ENCODE measurements at regions not wholly inside any gene's neighbourhood (a gene's known extent, or its start where the extent isn't known, plus 50 kb on each side); places are given as distances from the start of the nearest gene placed in this dataset.
"Not testable (repeated sequence)": the region's sequence is repeated elsewhere in the genome, so short reads cannot be mapped to it uniquely, and the experiment has no call there.

DNA sequence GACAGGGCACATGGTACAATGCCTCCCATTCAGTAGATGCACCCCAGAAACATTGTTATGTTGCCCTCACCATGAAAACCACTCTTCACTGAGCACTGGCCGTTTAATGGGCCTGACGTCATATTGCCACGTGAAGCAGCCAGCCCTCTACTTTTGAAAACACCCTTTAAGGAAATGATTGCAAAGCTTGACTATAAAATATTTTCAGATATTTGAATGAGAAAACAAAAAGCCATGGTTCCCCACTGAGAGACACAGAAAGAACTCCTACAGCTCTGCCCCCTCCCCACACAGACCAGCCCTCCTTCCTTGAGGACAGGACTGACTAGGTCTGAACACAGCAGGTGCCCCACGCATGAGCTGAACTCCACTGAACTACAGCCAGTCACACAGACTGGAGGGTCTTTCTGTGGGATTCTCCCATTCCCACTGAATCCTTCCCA is 349.1 kb downstream of the ANAPC1 start:
- no peak overlapping the region for H3K4me3 ChIP-seq (ENCODE audit: low read depth, low read length)
- TF ChIP-seq, protein P1, sequence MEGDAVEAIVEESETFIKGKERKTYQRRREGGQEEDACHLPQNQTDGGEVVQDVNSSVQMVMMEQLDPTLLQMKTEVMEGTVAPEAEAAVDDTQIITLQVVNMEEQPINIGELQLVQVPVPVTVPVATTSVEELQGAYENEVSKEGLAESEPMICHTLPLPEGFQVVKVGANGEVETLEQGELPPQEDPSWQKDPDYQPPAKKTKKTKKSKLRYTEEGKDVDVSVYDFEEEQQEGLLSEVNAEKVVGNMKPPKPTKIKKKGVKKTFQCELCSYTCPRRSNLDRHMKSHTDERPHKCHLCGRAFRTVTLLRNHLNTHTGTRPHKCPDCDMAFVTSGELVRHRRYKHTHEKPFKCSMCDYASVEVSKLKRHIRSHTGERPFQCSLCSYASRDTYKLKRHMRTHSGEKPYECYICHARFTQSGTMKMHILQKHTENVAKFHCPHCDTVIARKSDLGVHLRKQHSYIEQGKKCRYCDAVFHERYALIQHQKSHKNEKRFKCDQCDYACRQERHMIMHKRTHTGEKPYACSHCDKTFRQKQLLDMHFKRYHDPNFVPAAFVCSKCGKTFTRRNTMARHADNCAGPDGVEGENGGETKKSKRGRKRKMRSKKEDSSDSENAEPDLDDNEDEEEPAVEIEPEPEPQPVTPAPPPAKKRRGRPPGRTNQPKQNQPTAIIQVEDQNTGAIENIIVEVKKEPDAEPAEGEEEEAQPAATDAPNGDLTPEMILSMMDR (IDR thresholded peaks at IDR 0.05; ENCODE audit: low read depth, low read length, missing control alignments), result no peak
- DNase-seq (ENCODE audit: low read depth), result no peak

DNA sequence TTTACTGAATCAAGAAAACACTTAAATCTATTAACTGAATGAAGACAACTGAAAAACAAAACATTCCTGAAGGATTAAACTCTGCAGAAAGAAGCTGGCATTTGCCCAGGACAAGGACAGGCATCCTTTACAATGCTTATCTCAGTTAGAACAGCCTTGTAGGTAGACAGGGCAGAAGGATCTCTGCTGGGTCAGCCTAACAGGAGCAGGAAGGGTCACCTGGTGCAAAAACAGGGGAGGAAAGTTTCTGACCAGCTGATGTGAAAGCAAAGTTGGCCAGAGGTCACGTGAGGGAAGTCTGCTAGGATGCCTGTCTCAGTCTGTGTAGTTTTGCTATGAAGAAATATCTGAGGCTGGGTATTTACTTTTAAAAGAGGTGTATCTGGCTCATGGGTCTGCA is 348.6 kb downstream of the ANAPC1 start:
- TF ChIP-seq, protein P1 (IDR thresholded peaks at IDR 0.05; ENCODE audit: low read depth, low read length, missing control alignments), result no peak
- no peak overlapping the region for H3K4me3 ChIP-seq (ENCODE audit: low read depth, low read length)
- DNase-seq (ENCODE audit: low read depth), result no peak

DNA sequence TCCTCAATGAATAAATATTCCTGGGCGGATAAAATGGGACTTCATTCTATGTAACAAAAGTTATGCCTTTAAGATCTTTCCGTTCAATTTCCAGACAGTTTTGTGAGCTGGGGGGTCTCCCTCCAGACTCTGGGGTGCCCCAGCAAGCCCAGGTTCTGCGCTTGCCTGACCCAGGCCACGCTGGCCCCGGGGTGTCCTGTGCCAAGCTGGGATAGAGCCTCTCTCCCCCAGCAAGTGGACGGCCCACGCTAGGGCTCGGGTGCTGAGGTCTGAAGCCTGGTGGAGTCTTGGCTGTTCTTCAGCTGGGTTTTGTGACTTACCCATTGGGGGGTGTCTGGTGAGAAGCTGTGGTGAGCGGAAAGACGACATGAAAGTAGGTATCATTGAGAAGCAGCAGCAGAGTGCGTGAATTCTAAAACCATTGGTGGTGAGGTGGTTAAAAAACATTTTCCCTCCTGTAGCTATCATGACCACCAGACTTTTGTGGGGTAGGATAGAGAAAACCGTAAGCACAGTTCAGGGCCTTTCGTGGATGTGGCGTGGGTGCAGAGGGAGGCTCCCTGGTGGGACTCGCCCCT is 346.8 kb downstream of the ANAPC1 start:
- DNase-seq (ENCODE audit: low read depth), result no peak
- H3K4me3 ChIP-seq (ENCODE audit: low read depth, low read length), result no peak overlapping the region
- TF ChIP-seq, protein P1 (IDR thresholded peaks at IDR 0.05; ENCODE audit: low read depth, low read length, missing control alignments), result no peak

DNA sequence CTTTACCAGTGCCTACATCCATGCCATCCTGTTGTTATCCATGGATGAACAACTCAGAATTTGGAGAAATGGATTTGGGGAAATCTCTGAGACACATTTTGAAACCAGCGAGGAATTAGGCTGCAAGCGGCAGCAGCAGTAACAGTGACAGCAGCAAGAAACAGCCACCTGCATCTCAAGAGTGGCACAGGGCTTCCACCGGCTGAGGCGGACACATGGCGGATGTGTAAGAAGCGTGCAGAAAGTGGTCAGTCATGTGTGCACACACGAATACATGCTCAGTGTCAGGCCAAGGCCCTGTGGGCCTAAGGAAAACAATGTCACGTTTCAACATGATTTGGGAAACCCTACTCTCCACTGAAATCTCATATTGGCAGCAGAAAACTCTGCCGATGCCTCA is 344.0 kb downstream of the ANAPC1 start:
- DNase-seq (ENCODE audit: low read depth); H3K4me3 ChIP-seq (ENCODE audit: low read depth, low read length): not testable (repeated sequence)

DNA sequence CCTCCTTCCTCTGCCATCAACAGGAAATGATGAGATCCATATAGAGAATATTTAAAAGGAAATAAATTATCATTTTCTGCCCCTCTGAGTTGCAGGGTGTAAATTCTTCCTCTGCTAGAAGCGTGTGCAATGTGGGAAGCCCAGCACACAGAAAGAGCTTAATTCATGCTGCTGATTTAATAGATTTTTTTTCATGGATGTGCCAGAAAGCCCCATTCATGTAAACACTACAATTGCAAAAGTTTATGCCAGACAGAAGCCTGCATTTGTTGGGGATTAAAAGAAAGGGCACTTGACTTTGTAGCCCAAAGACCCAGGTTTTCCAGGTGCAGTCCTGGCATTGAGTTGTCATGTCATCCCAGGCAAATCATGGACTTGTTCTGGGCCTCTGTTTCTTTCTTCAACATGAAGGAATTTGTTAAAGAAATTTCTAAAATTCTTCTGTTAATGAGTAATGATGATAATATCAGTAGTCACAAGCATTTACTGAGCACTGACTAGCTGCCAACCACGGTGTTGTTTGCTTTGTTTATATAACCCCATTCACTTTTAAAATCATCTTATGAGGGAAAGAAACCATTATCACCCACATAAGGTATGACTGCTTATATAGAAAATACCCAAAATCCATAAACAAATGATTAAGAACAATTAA is 341.7 kb downstream of the ANAPC1 start:
- H3K4me3 ChIP-seq (ENCODE audit: low read depth, low read length); DNase-seq (ENCODE audit: low read depth): not testable (repeated sequence)

DNA sequence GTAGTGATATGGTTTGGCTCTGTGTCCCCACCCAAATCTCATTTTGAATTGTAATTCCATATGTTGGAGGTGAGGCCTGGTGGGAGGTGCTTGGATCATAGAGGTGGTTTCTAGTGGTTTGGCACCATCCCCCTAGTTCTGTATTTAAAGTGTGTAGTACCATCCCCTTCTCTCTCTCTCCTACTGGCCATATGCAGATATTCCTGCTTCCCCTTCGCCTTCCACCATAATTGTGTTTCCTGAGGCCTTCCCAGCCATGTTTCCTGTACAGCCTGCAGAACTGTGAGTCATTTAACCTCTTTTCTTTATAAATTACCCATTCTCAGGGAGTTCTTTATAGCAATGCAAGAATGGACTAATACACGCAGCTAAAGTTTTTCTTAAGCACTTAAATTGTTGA is 340.0 kb downstream of the ANAPC1 start:
- not testable (repeated sequence) for DNase-seq (ENCODE audit: low read depth); H3K4me3 ChIP-seq (ENCODE audit: low read depth, low read length)

DNA sequence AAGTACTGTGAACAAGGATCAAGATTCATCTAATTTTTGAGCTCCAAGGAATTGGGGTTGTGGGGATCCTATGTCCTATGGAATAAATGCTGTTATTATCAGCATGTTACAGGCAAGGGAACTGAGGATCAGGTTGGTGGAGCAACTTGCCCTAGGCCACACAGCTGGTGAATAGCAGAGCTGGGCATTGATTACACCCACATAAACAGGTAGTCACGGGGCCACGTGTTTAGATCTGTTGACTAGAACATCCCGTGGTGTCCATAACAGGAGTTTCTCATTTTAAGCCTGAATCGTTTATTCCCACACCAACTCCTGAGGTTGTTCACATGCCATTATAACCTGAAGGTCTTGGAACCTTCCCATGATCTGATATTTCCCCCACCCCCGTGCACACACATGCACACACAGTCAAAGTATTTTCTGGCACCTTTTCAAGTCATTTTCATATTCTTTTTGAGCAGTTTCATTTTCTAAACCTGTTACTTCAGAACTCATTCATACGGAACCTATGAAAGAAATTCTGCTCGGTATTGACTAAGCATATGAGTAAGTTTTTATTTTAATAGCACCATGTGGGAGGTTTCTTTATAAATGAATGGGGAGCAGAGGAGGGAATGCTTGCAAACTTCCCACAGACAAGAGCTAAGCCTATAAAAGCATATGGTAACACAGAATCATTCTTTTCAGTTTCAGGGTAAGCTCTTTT is 338.1 kb downstream of the ANAPC1 start:
- not testable (repeated sequence) for DNase-seq (ENCODE audit: low read depth); H3K4me3 ChIP-seq (ENCODE audit: low read depth, low read length)

DNA sequence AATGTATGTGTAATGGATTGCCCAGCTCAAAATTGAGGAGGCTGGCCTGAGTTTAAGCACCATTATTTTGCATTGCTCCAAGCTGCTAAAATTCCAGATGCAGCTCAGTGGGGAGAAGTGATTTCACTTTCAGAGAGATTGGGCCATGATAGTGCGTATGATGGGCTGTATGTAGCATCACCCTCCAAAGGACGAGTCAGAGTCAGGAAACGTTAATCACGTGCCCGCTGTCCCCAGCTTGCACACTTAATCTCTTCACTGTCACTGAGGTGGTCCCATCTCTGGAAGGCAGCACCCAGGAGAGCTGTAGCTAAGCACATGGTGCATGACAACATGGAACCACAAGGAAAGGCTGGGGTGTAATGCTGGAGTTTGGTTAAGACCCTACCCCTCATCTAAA is 337.4 kb downstream of the ANAPC1 start:
- not testable (repeated sequence) for DNase-seq (ENCODE audit: low read depth); H3K4me3 ChIP-seq (ENCODE audit: low read depth, low read length)

DNA sequence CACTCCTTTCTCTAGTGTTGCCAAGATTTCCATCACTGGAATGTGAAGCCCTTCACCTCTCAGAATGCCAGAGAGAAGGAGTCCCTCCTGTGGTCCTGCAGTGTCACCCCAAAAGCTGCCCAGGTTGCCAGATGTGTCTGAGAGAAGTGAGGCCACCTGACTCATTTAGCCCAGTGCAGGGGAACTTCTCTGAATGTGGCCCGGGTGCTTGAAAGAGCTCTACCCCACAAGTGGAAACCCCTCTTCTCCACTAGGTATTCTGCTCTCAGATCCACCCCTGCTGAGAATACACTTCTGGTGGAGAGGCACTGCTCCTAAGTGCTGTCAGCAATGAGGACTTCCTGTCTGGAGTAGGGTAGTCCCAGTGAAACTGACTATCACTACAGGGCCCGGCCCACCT is 334.8 kb downstream of the ANAPC1 start:
- DNase-seq (ENCODE audit: low read depth); H3K4me3 ChIP-seq (ENCODE audit: low read depth, low read length): not testable (repeated sequence)

DNA sequence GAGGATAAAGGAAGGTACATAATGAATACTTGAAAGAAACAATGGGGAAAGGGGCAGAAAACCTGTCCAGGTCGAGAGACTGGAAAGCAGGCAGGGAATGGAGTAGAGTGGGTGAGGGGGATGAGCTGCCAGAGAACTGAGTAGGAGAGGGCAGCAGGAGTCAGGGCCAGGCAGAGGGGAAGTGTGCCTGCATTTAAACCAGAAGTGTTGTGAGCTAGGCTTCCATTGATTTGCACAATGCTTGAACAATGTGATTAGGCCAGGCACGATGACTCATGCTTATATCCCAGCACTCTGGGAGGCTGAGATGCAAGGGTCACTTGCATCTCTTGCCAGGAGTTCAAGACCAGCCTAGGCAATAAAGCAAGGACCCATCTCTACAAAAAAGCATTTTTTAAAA is 332.6 kb downstream of the ANAPC1 start:
- DNase-seq (ENCODE audit: low read depth); H3K4me3 ChIP-seq (ENCODE audit: low read depth, low read length): not testable (repeated sequence)

DNA sequence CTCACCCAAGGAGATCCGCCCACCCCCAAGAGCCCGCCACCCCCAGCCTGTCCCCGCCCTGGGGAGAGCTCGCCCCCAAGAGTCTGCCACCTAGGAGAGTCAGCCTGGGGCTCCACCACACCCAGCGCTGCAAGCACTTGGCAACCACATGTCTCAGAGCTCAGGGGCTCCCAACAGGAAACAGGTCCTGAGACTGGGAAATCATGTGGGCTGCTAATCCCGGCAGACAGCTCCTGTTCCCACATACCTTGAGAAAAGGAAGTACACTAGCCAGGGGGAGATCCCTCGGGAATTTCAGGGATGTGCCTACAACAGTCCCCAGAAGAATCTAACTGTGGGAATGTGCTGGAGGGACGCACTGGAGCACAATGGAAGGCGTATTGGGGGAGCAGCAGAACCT is 331.4 kb downstream of the ANAPC1 start:
- not testable (repeated sequence) for DNase-seq (ENCODE audit: low read depth); H3K4me3 ChIP-seq (ENCODE audit: low read depth, low read length)

DNA sequence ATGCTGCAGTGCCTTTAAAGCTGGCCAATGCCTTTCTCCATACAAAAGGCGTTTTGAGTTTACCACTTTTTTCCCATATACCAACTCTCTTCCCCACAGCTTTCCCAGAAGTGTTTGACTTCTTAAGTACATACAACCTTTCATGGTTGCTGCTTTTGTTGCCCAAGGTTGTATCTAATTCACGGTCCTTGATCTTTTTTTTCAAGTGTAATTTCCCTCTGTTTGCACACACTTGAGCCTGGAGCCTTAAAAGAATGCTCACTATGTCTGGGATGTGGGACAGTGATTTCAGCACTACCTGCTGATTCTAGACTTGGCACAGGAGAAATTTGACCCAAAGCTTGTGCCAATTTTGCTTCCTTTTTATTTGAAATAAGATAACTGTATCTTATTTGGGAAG is 324.7 kb downstream of the ANAPC1 start:
- DNase-seq (ENCODE audit: low read depth); H3K4me3 ChIP-seq (ENCODE audit: low read depth, low read length): not testable (repeated sequence)

DNA sequence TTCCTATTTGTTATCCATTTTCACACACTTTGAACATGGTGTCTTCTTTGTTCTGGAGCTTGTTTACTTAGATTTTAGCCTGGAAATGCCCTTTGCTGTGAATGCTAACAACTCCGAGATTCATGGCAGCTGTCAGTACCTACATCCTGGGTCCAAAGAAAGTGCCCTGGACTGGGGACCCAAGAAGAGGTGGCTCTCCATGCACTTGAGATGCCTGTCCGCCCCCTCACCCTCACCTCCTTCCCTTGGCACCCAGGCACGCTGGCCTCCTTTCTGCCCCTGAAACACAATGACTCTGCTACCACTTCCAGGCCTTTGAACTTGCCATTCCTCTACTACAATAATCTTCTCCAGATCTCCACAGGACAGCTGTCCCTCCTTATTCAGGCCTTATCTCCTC is 324.2 kb downstream of the ANAPC1 start:
- DNase-seq (ENCODE audit: low read depth), result not testable (repeated sequence)

DNA sequence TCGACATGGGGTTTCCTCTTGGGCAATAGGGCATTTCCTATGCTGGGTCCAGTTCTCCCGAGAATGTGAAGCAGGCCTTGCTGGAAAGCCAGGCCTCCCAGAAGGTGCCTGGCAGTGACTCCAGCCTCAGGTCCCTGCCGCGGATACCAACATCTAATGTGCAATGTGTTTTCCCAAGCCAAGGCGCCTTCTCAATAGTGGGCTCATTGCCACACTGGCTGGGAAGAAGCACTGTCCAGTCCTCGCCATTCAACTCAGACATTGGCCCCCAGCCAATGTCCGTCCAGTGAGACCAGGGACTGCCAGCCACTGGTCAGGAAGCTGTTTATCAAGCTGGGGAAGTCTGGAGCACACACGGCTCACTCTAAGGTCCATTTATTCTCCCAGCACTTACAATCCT is 317.9 kb downstream of the ANAPC1 start:
- H3K4me3 ChIP-seq (ENCODE audit: low read depth, low read length); DNase-seq (ENCODE audit: low read depth): not testable (repeated sequence)

More for the DNA sequence above, 324.2 kb downstream of the ANAPC1 start:
- H3K4me3 ChIP-seq (ENCODE audit: low read depth, low read length), result not testable (repeated sequence)

DNA sequence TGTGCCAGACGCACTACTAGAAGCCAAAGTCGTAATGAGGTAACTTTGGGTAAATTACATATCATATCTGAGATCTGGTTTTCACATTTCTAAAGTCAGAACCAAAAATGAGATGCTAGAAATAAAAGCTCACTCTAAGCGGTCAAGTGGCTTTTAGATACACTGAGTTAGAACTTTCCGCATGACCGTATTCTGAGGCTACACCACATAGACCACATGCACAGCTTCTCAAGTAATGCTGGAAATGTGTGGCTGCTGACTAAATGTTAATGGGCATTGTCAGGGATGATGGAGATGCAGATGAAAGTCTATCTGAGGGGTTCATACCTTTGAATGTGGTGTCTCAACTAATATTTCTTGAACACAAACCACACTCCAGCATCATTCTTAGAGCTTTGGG is 316.8 kb downstream of the ANAPC1 start:
- not testable (repeated sequence) for DNase-seq (ENCODE audit: low read depth); H3K4me3 ChIP-seq (ENCODE audit: low read depth, low read length)

Measured in GM12864 (cell line).